ENCODE measurements at regions not wholly inside any gene's neighbourhood (a gene's known extent, or its start where the extent isn't known, plus 50 kb on each side); places are given as distances from the start of the nearest gene placed in this dataset.
"Not testable (repeated sequence)": the region's sequence is repeated elsewhere in the genome, so short reads cannot be mapped to it uniquely, and the experiment has no call there.

DNA sequence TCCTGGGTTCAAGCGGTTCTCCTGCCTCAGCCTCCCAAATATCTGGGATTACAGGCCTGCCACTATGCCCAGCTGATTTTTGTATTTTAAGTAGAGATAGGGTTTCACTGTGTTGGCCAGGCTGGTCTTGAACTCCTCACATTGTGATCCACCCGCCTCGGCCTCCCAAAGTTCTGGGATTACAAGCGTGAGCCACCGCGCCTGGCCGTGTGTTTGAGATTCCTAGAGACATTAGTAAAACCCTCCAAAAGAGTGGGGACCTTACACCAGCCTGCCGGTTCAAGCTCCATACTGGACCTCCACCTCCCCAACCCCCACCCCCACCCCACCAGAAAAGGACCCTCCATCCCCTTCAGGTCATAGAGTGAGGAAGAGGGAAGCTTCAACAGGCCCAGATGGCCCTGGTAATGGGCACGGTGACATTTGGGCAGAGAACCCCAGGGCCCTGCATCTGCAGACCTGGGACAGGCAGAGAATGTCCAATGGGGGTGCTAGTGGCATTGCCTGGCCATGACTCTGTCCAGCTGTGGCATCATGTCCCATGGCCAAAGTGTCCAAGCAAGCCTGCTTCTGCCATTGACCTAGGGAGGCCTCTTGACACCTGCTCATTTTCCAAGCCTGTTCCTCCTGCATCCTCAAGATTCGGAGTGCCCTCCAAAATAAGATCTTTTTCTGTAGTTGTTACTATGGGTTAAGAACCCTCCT, 108.9 kb upstream of the KLF13 start:
- no peak for DNase-seq (ENCODE audit: low spot score)

GRCh38 chr15:31219221-31219620, 107.4 kb upstream of the KLF13 start:
- DNase-seq (ENCODE audit: low spot score) = no peak

DNA sequence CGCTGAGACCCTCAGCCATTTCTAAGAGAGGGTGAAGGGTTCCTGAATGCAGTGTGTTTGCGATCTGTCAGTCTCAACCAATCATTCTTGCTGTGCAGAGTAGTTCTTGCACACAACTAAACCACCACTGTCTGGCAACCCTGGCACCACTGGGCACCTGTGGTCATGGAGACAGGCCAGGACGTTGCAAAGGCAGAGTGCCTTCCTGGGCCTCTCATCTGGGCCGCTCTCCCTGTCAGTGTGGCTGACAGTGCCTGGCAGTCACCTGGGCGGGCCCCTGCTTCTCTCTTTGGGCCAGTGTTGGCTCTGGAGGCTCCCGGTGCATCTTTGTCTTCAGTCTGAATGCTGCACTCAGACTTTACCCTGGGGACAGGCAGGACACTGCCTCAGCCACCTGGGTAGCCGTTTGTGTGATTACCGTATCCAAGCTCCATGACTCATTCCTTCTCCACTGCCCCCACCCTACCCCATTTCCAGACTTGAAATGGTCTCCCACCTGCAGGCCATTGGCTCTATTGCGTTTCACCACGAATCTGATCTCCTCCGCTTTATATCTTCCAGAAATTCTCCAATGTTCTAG, 104.6 kb upstream of the KLF13 start:
- DNase-seq (ENCODE audit: low spot score) = no peak

GRCh38 chr15:31222773-31223341, 103.8 kb upstream of the KLF13 start:
- DNase-seq (ENCODE audit: low spot score) = no peak

- DNase-seq (ENCODE audit: low spot score) = no peak
Observed at GRCh38 chr15:31223478-31224350, 102.9 kb upstream of the KLF13 start.

DNA sequence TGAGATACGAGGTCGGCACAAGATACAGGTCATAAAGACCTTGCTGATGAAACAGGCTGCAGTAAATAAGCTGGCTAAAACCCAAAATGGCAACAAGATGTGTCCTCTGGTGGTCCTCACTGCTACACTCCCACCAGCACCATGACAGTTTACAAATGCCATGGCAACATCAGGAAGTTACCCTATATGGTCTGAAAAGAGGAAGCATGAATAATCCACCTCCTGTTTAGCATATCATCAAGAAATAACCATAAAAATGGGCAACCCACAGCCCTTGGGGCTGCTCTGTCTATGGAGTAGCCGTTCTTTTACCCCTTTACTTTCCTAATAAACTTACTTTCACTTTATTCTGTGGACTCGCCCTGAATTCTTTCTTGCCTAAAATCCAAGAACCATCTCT, 102.0 kb upstream of the KLF13 start:
- not testable (repeated sequence) for DNase-seq (ENCODE audit: low spot score)

DNA sequence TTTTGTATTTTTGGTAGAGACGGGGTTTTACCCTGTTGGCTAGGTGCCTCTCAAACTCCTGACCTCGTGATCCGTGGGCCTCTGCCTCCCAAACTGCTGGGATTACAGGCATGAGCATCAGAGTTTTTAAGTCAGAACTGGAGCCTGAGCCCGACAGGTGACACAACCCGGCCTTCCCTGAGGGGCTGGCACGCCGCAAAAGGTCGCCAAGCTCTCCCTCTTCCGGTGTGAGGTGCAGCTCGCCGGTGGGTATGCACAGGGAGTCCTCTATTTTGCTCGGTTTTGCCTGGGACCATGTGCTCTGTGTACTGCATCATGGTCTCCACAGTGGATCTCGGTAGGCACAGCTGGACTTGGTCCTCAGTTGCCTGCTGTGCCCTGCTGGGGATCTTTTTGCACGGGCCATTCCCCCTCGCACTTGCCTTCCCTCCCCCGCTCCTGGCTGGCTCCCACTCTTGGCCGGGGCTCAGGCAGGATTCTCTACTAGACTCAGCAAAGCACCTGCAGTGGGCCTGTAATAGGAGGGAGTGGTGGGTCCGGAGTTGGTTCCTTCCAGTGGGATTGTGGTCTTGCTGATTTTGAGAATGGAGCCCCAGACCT, 101.2 kb upstream of the KLF13 start:
- no peak for DNase-seq (ENCODE audit: low spot score)

DNA sequence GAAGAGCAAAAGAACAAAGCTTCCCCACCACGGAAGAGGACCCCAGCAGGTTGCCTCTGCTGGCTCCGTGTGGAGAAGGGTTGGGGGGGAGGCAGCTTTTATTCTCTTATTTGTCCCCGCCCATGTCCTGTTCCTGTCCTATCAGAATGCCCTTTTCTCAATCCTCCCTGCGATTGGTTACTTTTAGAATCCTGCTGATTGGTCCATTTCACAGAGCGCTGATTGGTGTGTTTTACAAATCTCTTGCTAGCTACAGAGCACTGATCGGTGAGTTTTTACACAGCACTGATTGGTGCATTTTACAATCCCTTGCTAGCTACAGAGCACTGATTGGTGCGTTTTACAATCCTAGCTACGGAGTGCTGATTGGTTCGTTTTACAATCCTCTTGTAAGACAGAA, 100.6 kb upstream of the KLF13 start:
- no peak for DNase-seq (ENCODE audit: low spot score)

DNA sequence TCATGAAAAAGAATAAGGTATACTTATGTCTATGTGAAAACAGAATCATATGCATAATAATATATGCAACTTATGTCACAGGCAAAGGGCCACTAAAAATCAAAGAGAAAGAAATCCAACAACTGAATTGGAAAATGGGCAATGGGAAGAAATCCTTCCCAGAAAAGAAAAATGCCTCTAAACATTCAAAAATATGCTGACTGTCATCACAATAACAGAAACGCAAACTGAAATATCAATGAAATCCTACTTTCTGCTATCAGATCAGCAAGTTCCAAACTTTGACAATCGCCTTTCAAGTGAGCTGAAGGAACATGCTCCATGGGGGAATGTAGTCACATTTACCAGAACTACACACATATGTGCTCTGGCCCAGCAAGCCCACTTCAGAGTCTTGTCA, 99.4 kb upstream of the KLF13 start:
- DNase-seq (ENCODE audit: low spot score) = no peak

DNA sequence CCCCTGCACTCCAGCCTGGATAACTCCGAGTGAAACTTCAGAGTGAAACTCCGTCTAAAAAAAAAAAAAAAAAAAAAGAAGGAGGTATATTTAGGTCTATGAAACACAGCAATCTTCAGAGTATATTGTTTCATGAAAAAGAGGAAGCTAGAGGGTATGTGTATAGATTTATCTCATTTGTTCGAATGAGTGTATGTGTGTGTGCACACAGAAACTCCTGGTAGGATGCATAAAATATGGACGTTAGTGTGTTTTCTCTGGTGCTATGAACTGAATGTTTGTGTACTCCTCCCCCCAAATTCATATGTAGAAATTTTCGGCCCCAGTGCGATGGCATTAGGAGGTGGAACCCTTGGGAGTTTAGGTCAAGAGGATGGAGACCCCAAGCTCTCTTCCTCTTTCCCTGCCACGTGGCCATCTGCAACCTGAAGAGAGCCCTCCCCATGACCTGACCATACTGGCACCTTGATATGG, 98.6 kb upstream of the KLF13 start:
- DNase-seq (ENCODE audit: low spot score) = no peak

GRCh38 chr15:31228980-31229826, 97.4 kb upstream of the KLF13 start:
- no peak for DNase-seq (ENCODE audit: low spot score)

GRCh38 chr15:31230630-31231485, 95.8 kb upstream of the KLF13 start:
- no peak for DNase-seq (ENCODE audit: low spot score)

- no peak for DNase-seq (ENCODE audit: low spot score)
Observed at GRCh38 chr15:31234815-31235214, 91.8 kb upstream of the KLF13 start.

DNA sequence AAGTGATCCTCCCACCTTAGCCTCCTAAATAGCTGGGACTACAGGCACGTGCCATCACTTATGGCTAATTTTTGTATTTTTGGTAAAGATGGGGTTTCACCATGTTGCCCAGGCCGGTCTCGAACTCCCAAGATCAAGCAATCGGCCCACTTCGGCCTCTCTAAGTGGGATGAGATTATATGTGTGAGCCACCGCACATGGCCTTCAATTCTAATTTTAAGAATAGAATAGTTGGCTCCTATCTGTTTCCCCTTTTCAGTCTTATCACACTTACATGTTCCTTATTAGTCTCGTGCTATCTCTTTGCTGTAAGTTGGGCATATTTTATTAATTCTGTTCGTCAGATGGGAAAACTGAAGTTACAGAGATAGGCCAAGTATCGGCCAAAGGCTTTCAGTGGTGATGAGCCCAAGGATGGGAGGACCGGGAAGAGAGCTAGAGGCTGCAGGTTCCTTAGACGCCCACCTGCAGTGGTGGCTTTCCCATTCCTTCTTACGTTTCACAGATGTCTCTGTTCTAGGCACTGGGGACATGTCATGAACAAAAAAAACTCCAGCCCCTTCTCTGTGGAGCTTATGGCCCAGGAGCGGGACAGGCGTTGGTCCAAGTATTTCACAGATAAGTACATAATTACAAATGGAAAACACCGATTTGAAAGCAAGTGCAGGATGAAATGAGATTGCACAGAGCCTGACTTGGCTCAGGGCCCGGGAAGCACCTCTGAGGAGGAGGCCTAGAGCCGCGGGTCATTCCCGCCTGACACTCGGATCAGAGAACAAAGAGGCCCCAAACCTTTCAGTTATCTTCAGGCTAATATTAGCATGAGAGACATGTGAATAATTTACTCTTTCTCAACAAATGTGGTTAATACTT, 91.1 kb upstream of the KLF13 start:
- DNase-seq (ENCODE audit: low spot score) = no peak

DNA sequence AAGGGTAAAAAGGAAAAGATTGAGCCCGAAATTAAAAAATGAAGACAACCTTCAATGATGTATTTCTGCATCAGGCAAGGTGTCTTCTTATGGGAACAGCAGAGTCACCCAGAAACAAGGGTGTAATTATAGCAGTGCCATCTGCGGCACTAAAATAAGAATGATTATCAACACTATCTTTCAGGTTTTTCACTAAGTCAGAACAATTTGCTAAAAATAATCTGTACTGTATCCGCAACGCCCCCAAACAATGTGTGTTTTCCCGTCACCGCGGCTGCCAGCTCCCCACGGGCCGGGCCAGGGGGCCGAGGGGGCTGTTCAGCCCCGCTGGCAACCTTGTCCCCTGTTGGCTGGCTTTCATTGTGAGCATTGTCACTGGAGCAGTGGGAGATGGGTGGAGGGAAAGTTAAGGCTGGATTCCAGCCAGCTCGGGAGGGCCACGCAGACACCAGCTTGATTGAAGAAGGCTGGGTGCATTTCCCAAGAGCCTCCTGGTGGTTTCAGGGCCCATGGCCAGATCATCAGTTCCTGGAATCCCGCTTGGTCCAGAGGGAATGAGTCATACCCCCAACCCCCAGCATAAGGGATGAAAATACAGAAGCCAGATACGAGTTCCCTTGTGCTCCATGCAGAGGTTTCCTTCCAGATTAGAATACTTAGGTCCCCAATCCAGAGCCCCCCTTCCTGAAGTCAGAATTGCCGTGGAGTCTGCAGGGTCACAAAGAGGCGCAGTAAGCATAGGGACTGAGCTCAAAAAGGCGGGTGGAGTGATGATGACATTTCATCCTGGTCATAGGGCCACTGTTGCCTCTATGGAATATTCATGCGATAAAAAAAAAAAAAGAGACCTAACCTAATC, 90.2 kb upstream of the KLF13 start:
- no peak for DNase-seq (ENCODE audit: low spot score)

GRCh38 chr15:31237043-31237324, 89.7 kb upstream of the KLF13 start:
- DNase-seq (ENCODE audit: low spot score) = no peak

DNA sequence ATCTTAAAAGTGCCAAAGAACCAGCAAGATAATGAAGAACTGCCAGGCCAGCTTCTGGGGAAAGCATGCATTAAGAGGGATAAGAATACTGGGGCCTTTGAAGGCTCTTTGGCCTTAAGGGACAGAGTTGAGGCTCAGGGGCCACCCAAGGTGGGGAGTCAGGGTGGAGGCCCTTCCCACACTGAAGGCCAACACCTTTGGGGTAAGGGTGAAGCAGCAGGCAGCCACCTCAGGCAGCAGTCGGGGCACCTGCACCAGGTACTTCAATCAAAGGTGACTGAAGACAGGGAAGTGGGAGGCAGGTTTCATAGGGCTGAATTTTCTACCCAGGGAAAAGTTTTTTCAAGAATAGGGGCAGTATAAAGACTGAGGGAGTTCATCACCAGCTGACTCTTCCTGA, 87.7 kb upstream of the KLF13 start:
- DNase-seq (ENCODE audit: low spot score) = no peak

DNA sequence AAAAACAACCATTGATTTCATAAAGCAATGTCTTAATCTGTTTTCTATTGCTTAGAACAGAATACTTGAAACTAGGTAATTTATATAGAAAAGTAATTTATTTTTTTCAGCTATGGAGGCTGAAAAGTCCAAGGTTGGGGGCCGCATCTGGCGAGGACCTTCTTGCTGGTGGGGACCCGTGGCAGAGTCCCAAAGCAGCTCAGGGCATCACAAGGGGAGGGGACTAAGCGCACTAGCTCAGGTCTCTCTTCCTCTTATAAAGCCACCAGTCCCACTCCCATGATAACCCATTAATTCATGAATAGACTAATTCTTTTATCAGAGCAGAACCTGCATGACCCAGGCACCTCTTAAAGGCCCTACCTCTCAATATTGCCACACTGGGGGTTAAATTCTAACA, 87.2 kb upstream of the KLF13 start:
- no peak for DNase-seq (ENCODE audit: low spot score)
